Activated CD4-positive, alpha-beta T cell treated with anti-CD3 and anti-CD28 coated beads, Interleukin-2, amount 50 U/mL, for 24 hours (primary cell): ENCODE measurements at regions not wholly inside any gene's neighbourhood (a gene's known extent, or its start where the extent isn't known, plus 50 kb on each side); places are given as distances from the start of the nearest gene placed in this dataset.

ENCODE experiments used
- DNase-seq, 2 donors: peaks; one replicate each; pipeline ENCODE4 v3.0.0-alpha.2; 2020; ENCODE audit warnings: low read depth in 1 of 2, low spot score in 1 of 2

DNA sequence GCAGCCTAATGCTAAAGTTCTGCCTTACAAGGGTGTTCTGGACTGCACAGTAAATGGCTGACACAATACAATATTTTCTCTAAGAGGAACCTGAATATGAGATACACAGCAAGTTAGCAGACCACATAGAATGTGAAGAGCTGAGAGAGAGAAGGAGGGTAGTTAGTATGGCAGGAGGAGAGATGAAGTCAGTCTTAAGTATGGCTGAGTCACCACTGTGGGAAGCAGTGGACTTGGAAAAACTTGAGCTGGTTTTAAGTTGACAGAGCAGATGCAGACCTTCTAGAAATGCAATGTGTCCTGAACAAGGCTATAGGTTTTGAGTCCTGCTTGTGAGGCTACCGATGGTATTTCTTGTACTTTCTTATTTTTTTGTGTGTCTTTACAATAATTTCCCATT lies 172.5 kb downstream of the SH2D1A start:
- DNase-seq: no peak

DNA sequence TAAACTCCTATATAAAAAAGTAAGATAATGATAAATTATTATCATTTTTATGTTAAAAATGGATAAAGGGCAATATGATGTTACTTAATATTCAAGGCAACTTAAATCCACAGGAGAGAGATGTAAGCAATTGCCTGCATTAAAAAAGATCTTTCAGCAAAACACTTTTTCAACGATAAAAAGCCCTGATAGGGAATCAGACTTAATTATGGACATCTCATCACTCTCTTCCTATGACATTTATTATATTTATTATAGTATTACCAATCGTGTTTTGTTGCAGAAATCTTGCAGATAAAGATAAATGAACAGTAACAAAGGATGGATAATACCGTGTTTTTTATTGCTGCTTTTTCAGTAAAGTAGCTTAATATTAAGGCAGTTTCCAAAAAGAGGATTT lies 178.5 kb downstream of the SH2D1A start:
- DNase-seq: no peak

DNA sequence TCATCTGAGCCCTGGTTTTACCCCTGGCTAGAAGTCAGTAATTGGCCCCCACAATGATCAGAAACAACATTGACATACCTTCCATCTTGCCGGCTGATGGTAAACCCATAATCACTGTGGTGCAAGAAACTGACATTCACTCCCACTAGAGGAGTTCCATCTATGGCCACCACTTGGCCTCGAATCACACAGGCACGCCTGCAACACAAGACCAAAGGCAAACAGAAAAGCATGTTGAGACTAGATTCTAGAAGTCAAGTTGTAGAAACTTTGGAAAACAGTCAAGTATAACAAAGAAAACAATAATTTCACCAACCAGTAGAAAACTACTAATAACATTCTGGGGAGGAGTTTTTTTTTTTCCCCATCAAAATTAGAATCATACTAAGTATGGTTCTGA lies 183.4 kb downstream of the SH2D1A start:
- no peak for DNase-seq

DNA sequence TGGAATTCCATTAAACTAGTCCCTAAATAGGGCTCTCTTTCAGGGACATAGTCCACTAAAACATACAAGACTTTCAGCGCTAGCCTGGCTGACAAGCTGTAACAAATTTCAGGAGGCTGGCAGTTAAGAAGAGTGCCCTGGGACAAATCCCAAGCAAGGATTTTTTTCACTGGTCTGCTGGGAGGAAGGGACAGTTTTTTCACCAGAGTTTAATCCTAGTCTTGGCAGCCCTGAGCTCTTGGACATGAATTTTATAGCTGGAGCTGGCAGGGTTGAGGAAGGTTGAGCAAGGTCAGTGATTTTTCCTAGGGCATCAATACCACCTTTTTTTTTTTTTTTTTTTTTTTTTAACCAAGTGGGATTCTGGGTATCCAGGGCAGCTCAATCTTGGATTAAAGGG lies 184.4 kb downstream of the SH2D1A start:
- no peak for DNase-seq

DNA sequence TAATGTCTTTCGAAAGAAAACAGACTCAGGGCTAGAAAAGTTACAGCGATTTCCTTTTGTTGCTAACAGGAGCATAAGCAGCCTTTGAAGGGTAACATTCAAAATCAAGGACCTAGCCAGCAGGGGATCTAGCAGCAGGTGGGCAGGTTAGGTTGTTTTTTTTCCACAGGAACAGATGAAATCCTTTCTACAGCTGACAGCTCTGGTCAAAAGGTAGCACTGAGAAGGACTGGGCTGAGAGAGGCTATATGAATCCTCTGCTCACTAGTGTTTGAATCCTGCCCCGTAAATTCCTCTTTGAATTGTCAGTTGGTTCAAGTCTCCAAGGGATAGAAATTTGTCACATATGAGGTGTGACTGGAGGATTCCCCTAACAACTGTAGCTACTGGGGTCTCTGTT lies 188.2 kb downstream of the SH2D1A start:
- DNase-seq: no peak

DNA sequence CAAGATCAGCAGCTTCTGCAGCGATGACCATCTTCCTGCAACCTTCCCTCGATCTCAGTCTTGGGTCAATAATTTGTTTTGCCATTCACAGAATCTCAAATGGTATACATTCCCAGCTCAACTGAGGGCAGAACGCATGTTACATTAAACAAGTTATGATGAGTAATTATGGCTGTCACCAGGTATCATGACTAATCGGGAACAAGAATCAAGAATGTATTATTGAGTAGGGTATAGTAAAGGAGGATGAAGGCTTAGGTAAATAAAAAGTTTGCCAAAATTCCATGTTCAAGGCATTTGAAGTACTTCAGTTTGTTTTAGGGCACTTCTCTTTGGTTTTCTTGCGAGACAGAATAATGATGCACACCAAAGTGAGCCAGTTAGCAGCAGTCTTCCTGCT lies 194.1 kb downstream of the SH2D1A start:
- DNase-seq: no peak

DNA sequence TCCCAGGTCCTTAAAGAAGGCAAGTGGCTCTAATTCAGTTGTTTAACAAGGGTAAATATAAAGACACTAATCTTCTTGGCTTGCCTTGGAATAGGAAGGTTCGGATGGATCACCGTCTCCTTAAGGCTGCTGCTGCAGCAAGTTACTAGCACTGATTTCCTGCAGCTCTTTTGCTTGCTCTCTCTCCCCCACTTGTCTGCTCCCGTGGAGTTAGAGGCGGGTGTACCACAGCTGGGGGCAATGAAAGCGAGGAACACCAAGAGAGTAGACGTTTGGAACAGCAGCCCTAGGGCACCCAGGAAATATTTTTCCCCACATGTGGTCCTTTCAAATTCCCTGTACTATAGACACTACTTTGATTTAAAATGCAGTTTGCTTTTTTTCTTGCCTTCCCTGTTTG lies 202.2 kb downstream of the SH2D1A start:
- DNase-seq: no peak

DNA sequence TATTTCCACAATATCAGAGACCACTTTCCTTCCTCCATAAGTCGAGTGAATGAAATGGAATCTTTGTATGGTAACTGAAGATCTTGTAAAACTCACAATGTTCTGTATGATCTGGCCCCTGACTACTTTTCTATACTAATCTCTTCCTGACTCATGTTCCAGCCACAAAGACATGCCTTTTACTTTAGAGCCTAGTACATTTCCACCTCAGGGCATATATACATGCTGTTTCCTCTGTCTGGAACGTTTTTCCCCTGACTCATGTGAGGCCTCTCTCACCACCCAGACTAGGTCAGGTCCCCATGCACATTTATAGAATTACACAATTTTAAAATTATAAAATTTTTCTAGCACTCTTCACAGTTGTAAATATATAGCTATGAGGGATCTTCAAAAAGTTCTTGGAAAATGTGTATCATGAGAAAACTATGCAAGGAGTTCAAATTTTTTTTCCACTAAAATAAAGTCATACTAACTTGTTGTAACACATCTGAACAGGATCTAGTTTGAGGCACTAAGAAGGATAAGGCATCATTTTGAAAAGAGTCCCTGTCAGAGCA lies 208.8 kb downstream of the SH2D1A start:
- no peak for DNase-seq

DNA sequence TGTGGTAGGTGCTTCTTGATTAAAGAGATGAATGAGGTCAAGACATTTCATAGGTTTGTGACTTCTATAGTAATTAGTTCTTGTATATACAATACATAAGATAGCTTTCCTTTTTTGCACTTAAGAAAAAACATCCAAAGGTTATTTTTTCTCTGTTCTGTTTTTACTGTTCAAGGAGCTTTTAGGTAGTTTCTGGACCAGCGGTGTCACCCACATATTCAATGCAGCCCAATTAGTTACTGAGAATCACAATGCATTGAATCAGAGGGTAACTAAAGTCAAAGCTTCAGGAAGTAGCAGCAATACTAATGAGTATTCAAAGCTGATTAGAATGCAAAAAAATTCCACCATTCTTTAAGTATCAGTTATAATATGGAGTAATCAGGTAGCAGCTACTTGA lies 211.6 kb downstream of the SH2D1A start:
- no peak for DNase-seq

DNA sequence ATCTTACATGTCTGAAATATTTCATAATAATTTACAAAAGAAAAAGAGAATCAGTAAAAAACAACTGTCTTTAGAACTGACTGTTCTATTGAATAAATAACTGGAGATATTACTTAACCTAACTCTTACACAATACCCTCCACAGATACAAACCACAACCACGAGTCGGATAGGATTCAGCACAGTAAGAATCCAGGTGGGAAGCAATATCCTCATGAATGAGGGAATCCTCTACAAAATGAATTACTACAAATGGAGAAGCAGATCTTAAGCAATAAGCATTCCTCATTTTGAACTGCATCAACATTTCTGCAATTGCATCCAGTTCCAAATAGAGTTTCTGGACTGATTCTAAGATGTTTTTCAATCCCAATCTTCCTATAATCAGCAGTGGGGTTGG lies 227.1 kb downstream of the SH2D1A start:
- DNase-seq: no peak

DNA sequence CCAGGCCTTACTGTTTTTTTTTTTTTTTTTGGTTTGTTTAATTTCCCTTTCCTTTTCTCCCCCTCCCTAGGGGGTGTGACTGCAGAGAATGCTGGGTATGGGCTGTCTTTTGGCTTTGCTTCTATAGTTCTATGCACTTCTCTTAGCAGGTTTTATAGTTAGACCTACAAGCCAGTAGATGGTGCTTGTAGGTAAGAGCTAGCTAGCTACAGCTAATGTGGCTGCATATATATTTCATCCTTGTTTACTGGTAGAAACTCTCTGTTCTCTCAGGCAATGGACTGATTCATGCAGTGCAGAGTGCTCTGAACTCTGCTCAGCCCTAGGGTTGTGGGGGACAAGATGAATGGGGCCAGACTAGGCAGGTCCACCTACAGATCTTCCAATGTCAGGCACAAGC lies 246.4 kb downstream of the SH2D1A start:
- DNase-seq: no peak

DNA sequence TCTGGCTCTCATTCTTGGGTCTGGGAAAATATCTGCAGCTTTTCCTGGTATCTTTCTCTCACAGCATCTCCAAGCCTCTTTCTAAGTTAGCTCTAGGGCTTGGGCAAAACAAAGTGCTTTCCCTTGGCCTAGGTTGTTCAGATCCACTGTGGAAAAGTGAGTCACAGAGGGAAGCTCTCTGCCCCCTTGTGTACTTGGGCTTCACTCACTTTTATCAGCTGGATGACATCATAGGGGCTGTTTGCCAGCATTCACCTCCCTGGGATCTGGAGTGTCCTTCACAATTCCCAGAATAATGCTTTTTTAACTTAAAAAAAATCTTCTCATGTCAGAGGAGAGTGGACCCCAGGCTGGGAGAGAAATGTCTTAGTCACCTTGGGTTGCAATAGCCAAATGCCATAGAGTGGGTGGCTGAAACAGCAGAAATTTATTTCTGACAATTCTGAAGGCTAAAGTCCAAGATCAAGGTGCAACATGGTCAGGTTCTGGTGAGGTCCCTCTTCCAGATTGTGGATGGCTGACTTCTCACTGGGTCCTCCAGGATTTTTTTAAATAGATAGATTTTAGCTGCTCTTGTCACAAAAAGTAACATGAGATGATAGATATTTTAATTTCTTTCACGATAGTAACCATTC lies 247.8 kb downstream of the SH2D1A start:
- no peak for DNase-seq

DNA sequence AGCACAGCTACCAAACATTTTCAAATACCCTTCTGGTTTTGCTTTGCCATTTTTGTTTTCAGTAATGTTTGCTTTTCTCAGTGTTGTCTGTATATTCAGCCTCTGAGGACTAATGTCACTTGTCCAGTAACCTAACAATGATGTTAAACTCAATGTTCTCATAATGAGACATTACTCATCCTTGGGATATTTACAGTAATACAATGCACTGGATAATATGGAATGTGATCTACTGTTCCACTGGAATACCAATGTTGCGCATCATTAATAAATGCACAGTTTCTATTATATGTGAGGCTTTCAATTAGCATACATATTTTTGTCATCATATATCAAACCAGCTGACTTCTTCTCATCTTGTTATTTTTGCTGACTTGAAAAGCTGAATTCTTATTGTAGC lies 259.1 kb downstream of the SH2D1A start:
- no peak for DNase-seq

DNA sequence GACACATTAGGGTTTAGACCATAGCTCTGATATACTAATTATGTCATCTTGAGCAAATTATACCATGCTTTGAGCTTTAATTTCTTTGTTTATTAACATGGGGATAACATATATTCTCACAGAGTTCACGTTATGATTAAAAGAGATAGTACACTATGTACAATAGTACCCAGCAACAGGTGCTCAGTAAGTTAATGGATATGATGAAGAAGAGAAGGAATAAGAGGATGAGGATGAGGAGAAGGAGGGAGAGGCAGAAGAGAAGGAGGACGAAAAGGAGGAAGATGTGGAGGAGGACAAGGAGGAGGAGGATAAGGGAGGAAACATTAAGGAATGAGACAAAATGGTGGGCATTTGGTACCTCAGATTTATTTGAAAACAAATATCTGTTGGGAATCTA lies 260.4 kb downstream of the SH2D1A start:
- no peak for DNase-seq

DNA sequence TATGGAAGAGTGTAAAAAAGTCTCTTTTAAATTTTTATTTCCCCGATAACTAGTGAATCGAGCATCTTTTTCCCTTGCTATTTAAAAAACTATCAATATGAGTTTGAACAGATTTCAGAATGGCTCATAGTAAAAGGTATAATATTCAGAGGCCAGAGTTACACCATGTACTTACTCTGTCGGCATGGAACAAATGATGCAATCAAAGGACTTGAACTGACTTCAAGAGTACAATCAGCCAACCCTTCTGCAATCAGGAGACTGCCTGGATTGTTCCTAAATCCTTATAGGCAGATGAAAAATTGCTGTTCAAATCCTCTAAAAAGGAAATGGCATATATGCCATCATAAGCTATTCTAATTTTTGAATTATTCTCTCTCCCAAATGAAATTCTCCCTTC lies 273.3 kb downstream of the SH2D1A start:
- no peak for DNase-seq

DNA sequence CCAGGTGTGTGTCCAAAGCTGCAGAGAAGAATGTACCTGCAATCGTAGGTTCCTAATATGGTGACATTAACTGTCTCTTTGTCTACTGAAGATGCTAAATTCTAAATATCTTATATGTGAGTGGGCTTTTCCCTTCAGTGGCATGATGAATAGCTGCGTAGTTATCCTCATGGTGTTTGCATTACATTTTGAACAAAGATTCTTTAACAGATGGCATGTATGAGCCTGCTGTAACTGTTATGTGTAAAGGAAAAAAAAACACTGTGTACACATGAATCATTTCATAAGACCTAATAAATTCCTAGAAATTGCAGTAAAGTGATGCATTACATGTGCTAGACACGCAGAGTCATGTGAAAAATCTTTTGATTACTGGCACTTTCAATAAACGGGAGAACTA lies 288.0 kb downstream of the SH2D1A start:
- DNase-seq: no peak

DNA sequence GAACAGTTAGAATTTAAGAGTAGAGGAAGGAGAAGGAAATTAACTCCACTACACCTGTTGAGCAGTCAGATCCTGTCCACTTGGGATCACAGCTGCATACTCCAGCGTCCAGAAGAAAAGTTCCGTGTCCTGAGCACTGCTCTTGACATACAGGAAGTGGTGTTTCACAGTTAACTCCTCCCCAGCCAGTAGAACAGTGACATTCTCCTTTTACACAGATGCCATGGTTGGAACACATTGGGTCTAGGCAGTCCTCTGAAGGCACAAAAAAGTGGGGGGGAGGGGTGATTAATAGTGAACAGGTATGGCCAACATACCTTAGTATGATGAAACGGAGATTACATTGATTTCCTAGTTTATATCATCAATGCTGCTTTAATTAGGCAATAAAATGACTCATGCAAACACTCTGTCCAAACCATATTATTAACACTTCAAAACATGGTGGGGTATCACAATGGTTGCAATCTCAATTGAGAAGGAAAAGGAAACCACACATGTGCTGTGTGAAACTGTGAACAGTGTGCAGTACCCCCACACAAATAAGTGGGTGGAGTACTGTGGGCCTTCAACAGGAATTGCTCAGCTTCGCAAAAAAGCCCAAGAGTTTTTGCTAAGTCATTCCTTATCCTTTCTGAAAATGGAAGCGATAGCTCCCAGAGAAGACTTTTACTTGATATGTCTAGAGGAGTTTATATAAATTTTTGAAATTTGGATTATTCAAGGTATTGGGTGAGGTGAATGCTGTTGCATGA lies 295.6 kb downstream of the SH2D1A start:
- no peak for DNase-seq

DNA sequence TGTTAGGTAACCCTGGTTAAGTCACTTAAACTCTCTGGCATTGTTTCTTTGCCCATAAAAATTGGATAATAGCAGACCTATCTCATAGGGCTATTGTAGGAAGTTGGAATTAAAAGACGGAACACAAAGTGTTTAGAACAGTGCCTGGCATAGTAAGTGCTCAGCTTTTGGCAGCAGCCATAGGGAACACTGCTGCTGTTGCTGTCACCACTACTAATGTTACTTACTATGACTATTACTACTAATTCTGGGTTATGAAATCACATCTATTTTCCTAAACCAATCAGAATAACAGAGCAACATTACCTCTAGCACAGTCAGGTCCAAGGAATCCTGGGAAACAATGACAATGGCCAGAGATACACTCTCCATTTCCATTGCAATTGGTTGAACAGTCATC lies 300.0 kb downstream of the SH2D1A start:
- DNase-seq: no peak

DNA sequence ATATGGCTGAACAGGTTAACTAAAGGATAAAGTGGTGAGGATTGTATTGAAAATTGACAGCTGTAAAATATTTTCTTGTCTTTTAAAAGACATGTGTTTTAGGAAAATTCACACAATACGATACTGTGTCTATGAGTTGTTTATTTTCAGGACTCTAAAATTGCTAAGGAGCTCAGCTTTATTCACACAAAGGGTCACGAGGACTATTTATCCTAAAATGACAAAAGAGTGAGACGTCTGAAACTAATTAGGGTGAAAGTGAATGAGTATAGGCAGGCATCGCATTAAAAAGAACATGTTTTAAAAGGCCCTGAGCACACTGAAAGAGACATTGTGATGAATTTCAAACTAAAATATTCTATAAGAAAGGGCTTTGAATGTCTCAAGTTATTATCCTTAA lies 304.7 kb downstream of the SH2D1A start:
- DNase-seq: no peak

DNA sequence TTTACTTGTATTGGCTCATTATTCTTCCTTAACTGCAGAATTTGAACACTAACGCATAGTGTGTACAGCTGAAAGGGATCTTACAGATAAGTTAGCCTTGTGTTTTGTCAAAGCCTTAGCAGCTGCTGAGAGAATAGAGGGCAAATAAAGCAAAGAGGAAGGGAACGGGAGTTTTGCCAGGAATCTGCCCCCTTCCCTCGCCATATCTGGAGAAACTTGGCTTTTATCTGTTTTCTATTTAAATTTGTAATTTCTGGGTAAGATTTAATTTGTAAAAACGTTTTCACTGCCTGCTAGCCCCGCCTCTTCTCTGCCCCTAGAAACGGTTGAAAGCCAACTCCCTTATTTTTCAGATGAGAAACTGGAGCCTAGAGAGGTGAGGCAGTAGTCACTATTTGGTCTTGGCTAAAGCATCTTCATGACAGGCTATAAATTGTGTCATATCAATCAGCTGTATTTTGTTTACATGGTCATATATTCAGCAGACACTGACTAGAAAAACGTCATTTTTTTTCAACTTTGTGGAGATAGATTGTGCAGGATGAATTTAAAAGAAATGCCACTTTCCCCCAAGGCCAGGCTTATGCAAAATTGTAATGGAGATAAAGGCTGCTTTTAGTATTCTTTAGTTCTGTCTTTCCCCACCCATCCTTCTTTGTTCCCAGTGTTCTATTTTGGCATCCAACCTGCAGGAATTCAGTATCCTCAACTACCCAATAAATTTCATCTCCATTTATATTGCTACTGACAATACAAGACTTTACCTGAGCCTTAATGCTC lies 319.4 kb downstream of the SH2D1A start:
- DNase-seq: no peak

DNA sequence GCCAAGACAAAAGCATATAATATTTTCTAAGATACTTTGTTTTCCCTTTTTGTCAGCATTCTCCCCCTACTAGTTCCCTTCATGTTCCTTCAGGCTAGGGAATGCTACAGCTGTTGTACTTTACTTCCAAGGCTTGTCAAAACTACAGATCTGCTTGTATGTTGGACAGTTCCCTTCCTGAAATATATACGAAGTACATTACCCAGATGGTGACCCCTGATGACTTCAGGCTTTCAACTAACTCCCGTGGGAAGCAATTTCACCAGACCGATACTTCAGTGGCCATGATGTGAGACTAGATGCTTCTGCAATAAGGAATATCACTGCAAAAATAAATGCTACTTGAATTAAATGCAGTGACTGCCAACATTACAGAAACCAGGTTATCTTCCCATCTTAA lies 332.8 kb downstream of the SH2D1A start:
- no peak for DNase-seq

DNA sequence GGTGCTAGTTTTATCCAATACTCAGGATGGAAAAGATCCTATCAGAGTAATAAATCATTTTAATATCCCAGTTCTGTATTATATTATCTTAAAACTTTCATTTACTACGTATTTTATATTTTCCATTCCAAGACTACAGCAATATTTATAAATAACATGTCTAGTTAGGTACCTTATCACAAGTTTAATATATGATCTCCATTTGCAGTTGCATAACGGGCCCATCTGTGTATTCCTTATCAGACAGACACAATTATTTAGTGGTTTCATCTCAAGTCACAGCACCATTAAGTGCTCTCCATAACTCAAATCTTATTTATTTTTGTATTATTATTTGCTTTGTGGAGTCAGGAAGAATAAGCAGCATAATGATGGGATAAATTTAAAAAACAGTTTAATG lies 333.9 kb downstream of the SH2D1A start:
- no peak for DNase-seq
